HCT116 (cell line): ENCODE measurements at regions not wholly inside any gene's neighbourhood (a gene's known extent, or its start where the extent isn't known, plus 50 kb on each side); places are given as distances from the start of the nearest gene placed in this dataset.
"Not testable (repeated sequence)": the region's sequence is repeated elsewhere in the genome, so short reads cannot be mapped to it uniquely, and the experiment has no call there.

Experiments used
- ATAC-seq: fragments of 200-7000 bp; cut with Tn5 transposase; 2 replicates; pipeline ENCODE4 v1.9.1; 2020; ENCODE audit warnings: mild to moderate bottlenecking, moderate library complexity
- BruUV-seq: library from RNA; stranded (reverse); fragments of 400-500 nt; replicated peaks from 2 replicates; lab custom pipeline; 2021; lab: Mats Ljungman, UMichigan
- CTCF ChIA-PET: fragments of 300-600 bp; sonication (Branson Sonifier 250); formaldehyde crosslinking; loops from one replicate; lab custom pipeline; 2021; ENCODE audit warnings: antibody characterized with exemption; lab: Charles Lee
- POLR2A ChIA-PET: fragments of 300-600, 350-600 bp; sonication (Branson Sonifier 250); formaldehyde crosslinking; loops from one replicate; lab custom pipeline; 2021; ENCODE audit warnings: antibody characterized with exemption; lab: Charles Lee
- RAD21 ChIA-PET, 2 experiments: fragments of 300-600 bp; sonication (Branson Sonifier 250); formaldehyde crosslinking; loops; one replicate each; lab custom pipeline; 2023; ENCODE audit warnings: low total read pairs in 2 of 2; ENCODE audit not compliant: uncharacterized antibody in 2 of 2, unreplicated experiment in 2 of 2, low non-redundant PET in 1 of 2; lab: Charles Lee
- DNase-seq: peaks from one replicate; pipeline ENCODE4 v3.0.0-alpha.2; 2010; ENCODE audit warnings: low read depth, low spot score
- H2AFZ ChIP-seq: fragments of 200-600 bp; shearing (Covaris generic), sonication (generic); 2 replicates; pipeline ENCODE4 v1.6.1; 2017; ENCODE audit warnings: low read depth, mixed run types, mixed read lengths, antibody characterized with exemption, low read length; ENCODE audit not compliant: poor library complexity, severe bottlenecking
- H3K27ac ChIP-seq: 2 replicates; pipeline ENCODE4 v1.5.1; 2012; ENCODE audit warnings: low read depth, low read length
- H3K27me3 ChIP-seq: fragments of 200-600 bp; sonication (generic); 2 replicates; pipeline ENCODE4 v1.6.1; 2016; ENCODE audit warnings: mixed run types, low read length, mixed read lengths; ENCODE audit not compliant: insufficient read depth
- H3K36me3 ChIP-seq, 2 experiments: fragments of 200-500 bp in 1 of 2; fragments of 200-600 bp in 1 of 2; sonication (Bioruptor generic) in 1 of 2; sonication (generic) in 1 of 2; 2 replicates each; pipeline versions ENCODE4 v1.5.1 to v1.6.1; 2014 to 2016; ENCODE audit warnings: low read length in 2 of 2, inconsistent platforms in 1 of 2, mixed read lengths in 1 of 2, mixed run types in 1 of 2; ENCODE audit not compliant: insufficient read depth in 2 of 2, control insufficient read depth in 1 of 2
- H3K4me1 ChIP-seq, 2 experiments: fragments of 200-600 bp in 1 of 2; sonication (generic) in 1 of 2; 2 replicates each; pipeline versions ENCODE4 v1.5.1 to v1.6.1; 2012 to 2017; ENCODE audit warnings: low read length in 2 of 2, inconsistent platforms in 1 of 2, mild to moderate bottlenecking in 1 of 2, mixed read lengths in 1 of 2, mixed run types in 1 of 2, moderate library complexity in 1 of 2; ENCODE audit not compliant: insufficient read depth in 2 of 2, control insufficient read depth in 1 of 2
- H3K4me2 ChIP-seq: fragments of 200-600 bp; sonication (generic); 2 replicates; pipeline ENCODE4 v1.6.1; 2017; ENCODE audit warnings: mixed run types, low read length, mixed read lengths
- H3K4me3 ChIP-seq, 2 experiments: fragments of 200-600 bp in 1 of 2; sonication (generic) in 1 of 2; replicated peaks in 1 of 2; 2 replicates each; pipeline ENCODE4 v1.5.1; 2011 to 2016; ENCODE audit warnings: low read length in 2 of 2, control low read depth in 1 of 2, low read depth in 1 of 2, mild to moderate bottlenecking in 1 of 2, mixed read lengths in 1 of 2, mixed run types in 1 of 2
- H3K79me2 ChIP-seq: fragments of 200-600 bp; sonication (generic); 2 replicates; pipeline ENCODE4 v1.6.1; 2017; ENCODE audit warnings: mild to moderate bottlenecking, mixed run types, low read length, moderate library complexity, mixed read lengths; ENCODE audit not compliant: insufficient read depth
- H3K9ac ChIP-seq: fragments of 200-600 bp; sonication (generic); 2 replicates; pipeline ENCODE4 v1.6.1; 2016; ENCODE audit warnings: low read length, mixed read lengths
- H3K9me2 ChIP-seq: fragments of 200-600 bp; sonication (generic), shearing (Covaris generic); 2 replicates; pipeline ENCODE4 v1.6.1; 2017; ENCODE audit warnings: mixed run types, mild to moderate bottlenecking, moderate library complexity; ENCODE audit not compliant: insufficient read depth
- H3K9me3 ChIP-seq, 2 experiments: fragments of 200-500 bp in 1 of 2; fragments of 200-600 bp in 1 of 2; sonication (Bioruptor generic) in 1 of 2; sonication (generic) in 1 of 2; 2 replicates each; pipeline ENCODE4 v1.6.1; 2014 to 2017; ENCODE audit warnings: low read length in 2 of 2, mixed read lengths in 2 of 2, inconsistent platforms in 1 of 2, low read depth in 1 of 2, mild to moderate bottlenecking in 1 of 2, mixed run types in 1 of 2, moderate library complexity in 1 of 2; ENCODE audit not compliant: control insufficient read depth in 1 of 2, insufficient read depth in 1 of 2
- H4K20me1 ChIP-seq: fragments of 200-600 bp; sonication (generic), shearing (Covaris generic); 2 replicates; pipeline ENCODE4 v1.6.1; 2017; ENCODE audit warnings: mixed run types, mild to moderate bottlenecking, moderate library complexity; ENCODE audit not compliant: insufficient read depth
- CBX3 ChIP-seq: IDR thresholded peaks from 2 replicates; pipeline ENCODE4 v1.6.1; 2012; ENCODE audit warnings: low read depth
- EGR1 ChIP-seq: IDR thresholded peaks from 2 replicates; pipeline ENCODE4 v1.6.1; 2012; ENCODE audit warnings: low read depth
- ELF1 ChIP-seq: IDR thresholded peaks from 2 replicates; pipeline ENCODE4 v1.6.1; 2012; ENCODE audit warnings: low read depth, borderline replicate concordance
- EZH2 ChIP-seq: fragments of 200-600 bp; sonication (generic); IDR thresholded peaks from 2 replicates; pipeline ENCODE4 v1.6.1; 2017; ENCODE audit warnings: antibody characterized with exemption, mixed run types
- FOSL1 ChIP-seq: IDR thresholded peaks from 2 replicates; pipeline ENCODE4 v1.6.1; 2012; ENCODE audit warnings: low read depth
- POLR2A ChIP-seq: IDR thresholded peaks from 2 replicates; pipeline ENCODE4 v1.7.0; 2011; ENCODE audit warnings: borderline replicate concordance; ENCODE audit not compliant: insufficient read depth, insufficient read length; ENCODE audit errors: extremely low read depth
- RAD21 ChIP-seq: IDR thresholded peaks from 2 replicates; pipeline ENCODE4 v1.6.1; 2012; ENCODE audit warnings: low read depth, mild to moderate bottlenecking
- SIN3A ChIP-seq: IDR thresholded peaks from 2 replicates; pipeline ENCODE4 v1.6.1; 2012; ENCODE audit warnings: low read depth
- YY1 ChIP-seq: IDR thresholded peaks from 2 replicates; pipeline ENCODE4 v1.6.1; 2011; ENCODE audit warnings: low read length, low read depth, moderate library complexity, mild to moderate bottlenecking; ENCODE audit not compliant: insufficient replicate concordance; ENCODE audit errors: extremely low read depth
- ZFX ChIP-seq: fragments of 450-650 bp; IDR thresholded peaks from 2 replicates; pipeline ENCODE4 v1.6.1; 2017
- ZNF274 ChIP-seq: fragments of 200-500 bp; sonication (Bioruptor generic); IDR thresholded peaks from 2 replicates; pipeline ENCODE4 v1.6.1; 2014; ENCODE audit warnings: mild to moderate bottlenecking, low read depth, low read length, inconsistent platforms
- intact Hi-C: fragments of 100-400 bp; cut with micrococcal nuclease; formaldehyde crosslinking; loops from 2 replicates; pipeline ENCODE4 v1.10.0; 2022
- TF ChIP-seq, protein P1 (sequence below): IDR thresholded peaks from 2 replicates; pipeline ENCODE4 v1.6.1; 2012; ENCODE audit warnings: low read depth
- TF ChIP-seq, protein P2 (sequence below): IDR thresholded peaks from 2 replicates; pipeline ENCODE4 v1.6.1; 2012

DNA sequence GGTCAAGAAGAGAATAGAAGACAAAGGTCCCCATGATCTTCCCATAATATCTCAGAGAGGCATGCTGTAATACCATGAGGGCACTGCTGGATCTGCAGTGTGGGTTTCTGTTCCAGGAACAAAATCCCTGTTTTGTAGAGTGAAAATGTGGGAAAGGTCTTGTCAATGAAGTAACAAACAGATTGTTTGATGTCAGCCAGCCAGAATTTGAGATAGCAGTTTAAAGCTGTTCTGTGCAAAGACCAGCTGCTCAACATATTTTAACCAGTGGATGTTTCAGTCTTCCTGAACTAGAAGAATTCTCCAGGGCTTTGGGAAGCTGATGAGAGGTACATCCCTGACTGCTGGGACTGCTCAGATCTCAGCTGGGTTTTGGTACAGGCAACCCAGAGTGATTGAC lies 1012.5 kb downstream of the DNAJB9 start:
- DNase-seq = no peak
- no peak overlapping the region for H2AFZ ChIP-seq

DNA sequence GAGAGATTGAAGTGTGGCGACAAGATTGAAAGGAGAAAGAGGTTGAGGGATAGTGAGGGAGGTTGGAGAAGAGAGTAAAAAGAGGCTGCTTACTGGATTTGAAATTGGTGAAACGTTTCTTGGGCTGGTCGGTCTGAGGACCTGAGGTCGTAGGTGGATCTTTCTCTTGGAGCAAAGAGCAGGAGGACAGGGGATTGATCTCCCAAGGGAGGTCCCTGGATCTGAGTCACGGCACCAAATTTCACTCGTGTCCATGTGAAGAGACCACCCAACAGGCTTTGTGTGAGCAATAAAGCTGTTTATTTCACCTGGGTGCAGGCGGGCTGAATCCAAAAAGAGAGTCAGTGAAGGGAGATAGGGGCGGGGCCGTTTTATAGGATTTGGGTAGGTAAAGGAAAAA lies 1027.3 kb downstream of the DNAJB9 start:
- H4K20me1 ChIP-seq, H3K4me2 ChIP-seq: not testable (repeated sequence)

More for the DNA sequence above, 1012.5 kb downstream of the DNAJB9 start:
- no peak for ATAC-seq
- Histone ChIP-seq H3K4me2 (no peak overlapping the region), H3K9ac (no peak overlapping the region), H3K79me2 (no peaks in the 10 kb centered on the region), H3K9me2 (no peaks in the 10 kb centered on the region), H3K27me3 (no peaks in the 10 kb centered on the region), H3K36me3 (no peaks in the 10 kb centered on the region), H4K20me1 (no peaks in the 10 kb centered on the region), H3K9me3 (0 out of 4 replicates have a peak, but pooled peaks cover 0 to 5% of the 10 kb centered on the region in 2 experiments), H3K4me1 (no peaks in the 10 kb centered on the region), H3K4me3 (no peak overlapping the region), H3K27ac (no peak overlapping the region)
- POLR2A ChIA-PET = no interaction called here
- no peak for TF ChIP-seq RAD21
- BruUV-seq = no TSS peak
- RAD21 ChIA-PET = no interaction called here
- CTCF ChIA-PET = no interaction called here
- intact Hi-C loops = no loop called here

DNA sequence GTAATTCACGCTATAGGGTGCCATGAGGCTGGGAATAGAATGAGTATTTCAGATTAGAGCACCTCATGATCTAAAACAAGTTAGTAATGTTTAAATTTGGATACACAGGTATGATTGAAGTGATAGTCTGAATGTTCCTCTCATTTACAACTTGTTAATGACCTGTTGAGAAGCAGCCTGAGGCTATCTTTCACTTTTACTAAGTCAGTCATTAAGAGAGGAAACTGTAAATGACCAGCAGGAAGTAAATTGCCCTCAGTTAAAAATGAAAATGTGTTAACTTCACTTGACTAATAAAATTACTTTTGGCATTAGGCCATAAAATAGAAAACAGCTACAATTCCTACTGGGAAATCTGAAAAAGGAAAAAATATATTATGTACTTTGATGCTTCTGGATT lies 1042.0 kb downstream of the DNAJB9 start:
- no peak overlapping the region for H3K4me2 ChIP-seq
- CTCF ChIA-PET = no interaction called here
- TF ChIP-seq EZH2 (no peak), SIN3A (no peak), ELF1 (no peak), YY1 (no peak), POLR2A (no peak), CBX3 (no peak), ZNF274 (no peak), ZFX (no peak), EGR1 (no peak), FOSL1 (no peak)
- TF ChIP-seq, protein P1, sequence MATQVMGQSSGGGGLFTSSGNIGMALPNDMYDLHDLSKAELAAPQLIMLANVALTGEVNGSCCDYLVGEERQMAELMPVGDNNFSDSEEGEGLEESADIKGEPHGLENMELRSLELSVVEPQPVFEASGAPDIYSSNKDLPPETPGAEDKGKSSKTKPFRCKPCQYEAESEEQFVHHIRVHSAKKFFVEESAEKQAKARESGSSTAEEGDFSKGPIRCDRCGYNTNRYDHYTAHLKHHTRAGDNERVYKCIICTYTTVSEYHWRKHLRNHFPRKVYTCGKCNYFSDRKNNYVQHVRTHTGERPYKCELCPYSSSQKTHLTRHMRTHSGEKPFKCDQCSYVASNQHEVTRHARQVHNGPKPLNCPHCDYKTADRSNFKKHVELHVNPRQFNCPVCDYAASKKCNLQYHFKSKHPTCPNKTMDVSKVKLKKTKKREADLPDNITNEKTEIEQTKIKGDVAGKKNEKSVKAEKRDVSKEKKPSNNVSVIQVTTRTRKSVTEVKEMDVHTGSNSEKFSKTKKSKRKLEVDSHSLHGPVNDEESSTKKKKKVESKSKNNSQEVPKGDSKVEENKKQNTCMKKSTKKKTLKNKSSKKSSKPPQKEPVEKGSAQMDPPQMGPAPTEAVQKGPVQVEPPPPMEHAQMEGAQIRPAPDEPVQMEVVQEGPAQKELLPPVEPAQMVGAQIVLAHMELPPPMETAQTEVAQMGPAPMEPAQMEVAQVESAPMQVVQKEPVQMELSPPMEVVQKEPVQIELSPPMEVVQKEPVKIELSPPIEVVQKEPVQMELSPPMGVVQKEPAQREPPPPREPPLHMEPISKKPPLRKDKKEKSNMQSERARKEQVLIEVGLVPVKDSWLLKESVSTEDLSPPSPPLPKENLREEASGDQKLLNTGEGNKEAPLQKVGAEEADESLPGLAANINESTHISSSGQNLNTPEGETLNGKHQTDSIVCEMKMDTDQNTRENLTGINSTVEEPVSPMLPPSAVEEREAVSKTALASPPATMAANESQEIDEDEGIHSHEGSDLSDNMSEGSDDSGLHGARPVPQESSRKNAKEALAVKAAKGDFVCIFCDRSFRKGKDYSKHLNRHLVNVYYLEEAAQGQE = no peak
- TF ChIP-seq, protein P2, sequence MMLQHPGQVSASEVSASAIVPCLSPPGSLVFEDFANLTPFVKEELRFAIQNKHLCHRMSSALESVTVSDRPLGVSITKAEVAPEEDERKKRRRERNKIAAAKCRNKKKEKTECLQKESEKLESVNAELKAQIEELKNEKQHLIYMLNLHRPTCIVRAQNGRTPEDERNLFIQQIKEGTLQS = no peak

More for the DNA sequence above, 1027.3 kb downstream of the DNAJB9 start:
- H3K27me3 ChIP-seq, H3K9me2 ChIP-seq, intact Hi-C loops, H3K9me3 ChIP-seq, RAD21 ChIA-PET, H2AFZ ChIP-seq, BruUV-seq, POLR2A ChIA-PET, DNase-seq, H3K4me1 ChIP-seq, CTCF ChIA-PET, H3K27ac ChIP-seq, H3K36me3 ChIP-seq, H3K9ac ChIP-seq, H3K79me2 ChIP-seq, H3K4me3 ChIP-seq, ATAC-seq: not testable (repeated sequence)

More for the DNA sequence above, 1042.0 kb downstream of the DNAJB9 start:
- no peak overlapping the region for H3K4me3 ChIP-seq
- no peaks in the 10 kb centered on the region for H3K9me3 ChIP-seq
- DNase-seq (no peak), ATAC-seq (no peak)
- H4K20me1 ChIP-seq = no peaks in the 10 kb centered on the region
- H3K9ac ChIP-seq = no peak overlapping the region
- POLR2A ChIA-PET = no interaction called here
- H3K27ac ChIP-seq = no peak overlapping the region
- H3K9me2 ChIP-seq = no peaks in the 10 kb centered on the region
- no peak overlapping the region for H2AFZ ChIP-seq
- no TSS peak for BruUV-seq
- H3K36me3 ChIP-seq = no peaks in the 10 kb centered on the region
- no peaks in the 10 kb centered on the region for H3K27me3 ChIP-seq
- RAD21 ChIA-PET = no interaction called here
- intact Hi-C loops = no loop called here
- H3K79me2 ChIP-seq = no peaks in the 10 kb centered on the region
- H3K4me1 ChIP-seq = no peaks in the 10 kb centered on the region
